Bronchial epithelial cell (primary cell): ENCODE measurements at regions not wholly inside any gene's neighbourhood (a gene's known extent, or its start where the extent isn't known, plus 50 kb on each side); places are given as distances from the start of the nearest gene placed in this dataset.

Experiments
- DNase-seq: peaks from one replicate; pipeline ENCODE4 v3.0.0-alpha.2; 2010; ENCODE audit warnings: low read depth
- FAIRE-seq: peaks from 2 replicates; lab custom pipeline; 2011; peaks lifted over from hg19 to GRCh38; lab: Jason Lieb, UNC
- H3K27me3 ChIP-seq: 2 replicates; pipeline ENCODE4 v1.5.1; 2011; ENCODE audit warnings: low read length; ENCODE audit not compliant: control insufficient read depth, insufficient read depth
- H3K36me3 ChIP-seq: 2 replicates; pipeline ENCODE4 v1.5.1; 2011; ENCODE audit warnings: low read length; ENCODE audit not compliant: control insufficient read depth, insufficient read depth
- H3K4me3 ChIP-seq: 2 replicates; pipeline ENCODE4 v1.5.1; 2011; ENCODE audit warnings: mild to moderate bottlenecking, low read depth, low read length, control low read depth
- TF ChIP-seq, protein P1 (sequence below): IDR thresholded peaks from 2 replicates; pipeline ENCODE4 v1.5.1; 2011; ENCODE audit warnings: mild to moderate bottlenecking, moderate library complexity, low read length, control low read depth, inconsistent platforms; ENCODE audit not compliant: insufficient read depth, severe bottlenecking

DNA sequence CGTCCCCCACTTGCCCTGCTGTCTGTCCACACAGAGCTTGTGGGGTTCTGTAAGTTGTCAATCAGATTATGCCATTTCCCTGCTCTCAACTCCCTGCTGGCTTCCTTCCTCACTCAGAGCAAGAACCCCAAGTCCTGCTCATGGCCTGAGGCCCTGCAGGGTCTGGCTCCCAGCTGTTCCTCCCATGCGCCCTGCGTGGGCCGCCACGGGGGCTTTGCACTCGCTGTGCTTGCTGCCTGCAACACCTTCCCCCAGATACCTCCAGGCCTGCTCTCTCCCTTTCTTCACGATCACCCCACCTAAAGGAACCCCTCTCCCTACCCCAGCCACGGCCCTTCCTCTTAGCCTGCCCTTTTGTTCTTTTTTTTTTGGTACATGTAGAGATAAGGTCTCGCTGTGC is 234.6 kb downstream of the AACS start:
- no peak for DNase-seq
- H3K27me3 ChIP-seq: no peaks in the 10 kb centered on the region
- no peak for FAIRE-seq

DNA sequence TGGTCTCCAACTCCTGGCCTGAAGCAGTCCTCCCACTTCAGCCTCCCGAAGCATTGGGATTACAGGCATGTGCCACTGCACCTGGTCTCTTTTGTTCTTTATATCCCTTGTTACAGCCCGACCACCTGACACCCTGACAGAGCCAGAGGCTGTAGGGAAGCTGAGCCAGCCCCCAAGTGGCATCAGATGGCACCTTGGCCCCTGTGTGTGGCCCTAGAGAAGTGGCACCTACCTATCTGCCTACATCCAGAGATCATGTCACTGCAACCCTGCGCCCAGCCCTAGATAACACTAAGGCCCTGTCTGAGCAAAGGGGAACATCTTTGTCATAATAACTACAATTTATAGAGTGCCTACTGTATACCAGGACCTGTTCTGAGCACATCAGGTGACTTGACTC is 235.0 kb downstream of the AACS start:
- Histone ChIP-seq H3K36me3 (no peaks in the 10 kb centered on the region), H3K27me3 (no peaks in the 10 kb centered on the region), H3K4me3 (no peak overlapping the region)
- DNase-seq (no peak), FAIRE-seq (no peak)
- TF ChIP-seq, protein P1, sequence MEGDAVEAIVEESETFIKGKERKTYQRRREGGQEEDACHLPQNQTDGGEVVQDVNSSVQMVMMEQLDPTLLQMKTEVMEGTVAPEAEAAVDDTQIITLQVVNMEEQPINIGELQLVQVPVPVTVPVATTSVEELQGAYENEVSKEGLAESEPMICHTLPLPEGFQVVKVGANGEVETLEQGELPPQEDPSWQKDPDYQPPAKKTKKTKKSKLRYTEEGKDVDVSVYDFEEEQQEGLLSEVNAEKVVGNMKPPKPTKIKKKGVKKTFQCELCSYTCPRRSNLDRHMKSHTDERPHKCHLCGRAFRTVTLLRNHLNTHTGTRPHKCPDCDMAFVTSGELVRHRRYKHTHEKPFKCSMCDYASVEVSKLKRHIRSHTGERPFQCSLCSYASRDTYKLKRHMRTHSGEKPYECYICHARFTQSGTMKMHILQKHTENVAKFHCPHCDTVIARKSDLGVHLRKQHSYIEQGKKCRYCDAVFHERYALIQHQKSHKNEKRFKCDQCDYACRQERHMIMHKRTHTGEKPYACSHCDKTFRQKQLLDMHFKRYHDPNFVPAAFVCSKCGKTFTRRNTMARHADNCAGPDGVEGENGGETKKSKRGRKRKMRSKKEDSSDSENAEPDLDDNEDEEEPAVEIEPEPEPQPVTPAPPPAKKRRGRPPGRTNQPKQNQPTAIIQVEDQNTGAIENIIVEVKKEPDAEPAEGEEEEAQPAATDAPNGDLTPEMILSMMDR: no peak

More for the DNA sequence above, 234.6 kb downstream of the AACS start:
- Histone ChIP-seq H3K36me3 (no peaks in the 10 kb centered on the region), H3K4me3 (no peak overlapping the region)
- TF ChIP-seq, protein P1: no peak

DNA sequence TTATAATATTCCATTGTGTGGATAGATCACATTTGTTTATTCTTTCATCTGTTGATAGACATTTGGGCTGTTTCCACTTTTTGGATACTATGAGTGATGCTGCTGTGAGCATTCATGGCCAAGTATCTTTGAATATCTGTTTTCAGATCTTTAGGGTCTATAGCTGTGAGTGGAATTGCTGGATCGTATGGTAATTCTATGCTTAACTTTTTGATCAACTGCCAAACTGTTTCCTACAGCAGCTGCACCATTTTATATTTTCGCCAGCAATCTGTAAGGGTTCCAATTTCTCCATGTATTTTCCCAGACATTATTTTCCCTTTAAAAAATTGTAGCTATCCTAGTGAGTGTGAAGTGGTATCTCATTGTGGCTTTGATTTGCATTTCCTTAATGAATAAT is 238.1 kb downstream of the AACS start:
- H3K27me3 ChIP-seq: no peaks in the 10 kb centered on the region
- no peak overlapping the region for H3K4me3 ChIP-seq
- TF ChIP-seq, protein P1: no peak
- no peaks in the 10 kb centered on the region for H3K36me3 ChIP-seq
- FAIRE-seq: no peak
- DNase-seq: no peak

DNA sequence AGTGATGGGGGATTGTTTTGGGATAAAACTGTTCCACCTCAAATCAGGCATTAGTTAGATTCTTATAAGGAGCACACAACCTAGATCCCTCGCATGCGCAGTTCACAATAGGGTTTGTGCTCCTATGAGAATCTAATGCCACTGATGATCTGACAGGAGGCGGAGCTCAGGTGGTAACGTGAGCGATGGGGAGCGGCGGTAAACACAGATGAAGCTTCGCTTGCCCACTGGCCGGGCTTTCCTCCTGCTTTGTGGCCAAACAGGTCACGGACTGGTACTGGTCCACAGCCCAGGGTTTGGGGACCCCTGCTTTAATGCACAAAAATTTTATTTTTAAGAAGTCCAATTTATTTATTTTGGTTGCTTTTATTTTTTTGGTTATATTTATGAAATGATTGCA is 238.8 kb downstream of the AACS start:
- FAIRE-seq: no peak
- TF ChIP-seq, protein P1: no peak
- H3K36me3 ChIP-seq: no peaks in the 10 kb centered on the region
- no peak overlapping the region for H3K4me3 ChIP-seq
- DNase-seq: no peak
- no peaks in the 10 kb centered on the region for H3K27me3 ChIP-seq

DNA sequence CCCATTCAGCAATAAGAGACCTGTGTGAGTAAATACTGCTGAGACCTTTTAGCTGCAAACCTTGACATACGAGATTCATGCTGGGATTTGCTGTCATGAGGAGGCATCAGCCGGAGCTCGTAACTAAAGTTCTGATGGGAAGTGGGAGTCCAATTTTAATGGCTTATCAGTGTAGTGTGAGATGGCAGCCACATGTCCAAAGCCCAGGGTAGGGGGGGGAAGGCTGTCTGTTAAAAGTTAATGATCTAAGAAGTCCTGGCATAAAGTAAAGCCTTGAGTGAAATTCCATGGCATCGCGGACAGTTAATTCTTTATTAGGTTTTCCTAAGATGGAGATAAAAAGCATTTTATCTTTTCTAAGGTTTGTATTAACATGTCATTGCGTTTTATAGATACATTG is 240.0 kb downstream of the AACS start:
- Histone ChIP-seq H3K36me3 (no peaks in the 10 kb centered on the region), H3K4me3 (no peak overlapping the region), H3K27me3 (no peaks in the 10 kb centered on the region)
- TF ChIP-seq, protein P1: no peak
- no peak for DNase-seq
- no peak for FAIRE-seq

DNA sequence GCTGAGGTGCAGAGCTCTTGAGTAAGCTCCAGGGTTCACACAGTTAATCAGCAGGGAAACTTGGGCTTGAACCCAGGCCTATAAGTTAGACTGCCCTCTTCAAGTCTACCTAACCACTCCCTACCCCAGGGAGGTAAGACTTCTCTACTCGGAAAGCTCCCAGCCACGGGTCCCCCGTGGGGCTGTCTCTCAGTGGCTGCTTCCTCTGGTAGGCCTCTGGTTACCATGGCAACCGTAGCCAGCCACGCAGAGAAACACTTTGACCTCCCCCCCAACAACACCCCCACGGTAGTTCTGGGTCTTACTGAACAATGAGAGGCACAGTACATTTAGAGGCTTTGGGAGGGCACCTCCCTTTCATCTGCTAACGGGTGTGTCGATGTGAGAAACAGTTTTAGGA is 245.2 kb downstream of the AACS start:
- FAIRE-seq: no peak
- Histone ChIP-seq H3K4me3 (no peak overlapping the region), H3K36me3 (no peaks in the 10 kb centered on the region), H3K27me3 (no peaks in the 10 kb centered on the region)
- TF ChIP-seq, protein P1: no peak
- no peak for DNase-seq
